ENCODE measurements at regions not wholly inside any gene's neighbourhood (a gene's known extent, or its start where the extent isn't known, plus 50 kb on each side); places are given as distances from the start of the nearest gene placed in this dataset.

DNA sequence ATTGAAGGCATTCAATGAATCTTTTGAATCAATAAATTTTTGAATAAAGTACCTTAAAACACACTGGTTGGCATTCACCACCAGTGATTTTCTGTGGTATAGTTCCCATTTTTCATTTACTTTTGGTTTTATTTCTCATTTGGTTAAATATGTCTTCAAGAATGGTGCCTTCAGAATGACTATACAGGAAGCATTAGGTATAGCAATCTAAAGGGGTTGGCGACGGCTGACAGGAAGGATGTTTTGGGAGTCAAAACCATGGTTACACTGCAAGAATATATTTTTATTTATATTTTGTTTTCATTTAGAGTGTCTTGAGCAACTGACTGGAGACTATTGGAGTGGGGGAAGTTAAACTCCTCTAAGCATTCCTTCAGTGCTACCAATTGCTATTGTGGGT lies 235.7 kb downstream of the HTR1A start:
- DNase-seq (ENCODE audit: low spot score): no peak

DNA sequence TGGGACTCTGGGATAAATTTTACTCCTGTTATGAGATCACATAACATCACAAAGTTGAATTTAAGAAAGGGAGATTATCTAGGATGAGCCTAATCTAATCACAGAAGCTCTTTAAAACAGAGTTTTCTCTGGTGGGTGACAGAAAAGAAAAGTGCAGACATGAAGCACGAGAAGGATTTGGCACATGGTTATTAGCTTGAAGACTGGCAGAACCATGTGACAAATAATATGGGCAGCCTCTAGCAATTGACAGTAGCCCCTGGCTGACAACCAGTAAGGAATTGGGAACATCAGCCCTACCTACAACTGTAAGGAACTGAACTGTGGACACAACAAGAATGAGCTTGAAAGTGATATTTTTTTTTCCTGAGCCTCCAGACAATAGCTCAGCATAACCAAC lies 243.1 kb downstream of the HTR1A start:
- no peak for DNase-seq (ENCODE audit: low spot score)

DNA sequence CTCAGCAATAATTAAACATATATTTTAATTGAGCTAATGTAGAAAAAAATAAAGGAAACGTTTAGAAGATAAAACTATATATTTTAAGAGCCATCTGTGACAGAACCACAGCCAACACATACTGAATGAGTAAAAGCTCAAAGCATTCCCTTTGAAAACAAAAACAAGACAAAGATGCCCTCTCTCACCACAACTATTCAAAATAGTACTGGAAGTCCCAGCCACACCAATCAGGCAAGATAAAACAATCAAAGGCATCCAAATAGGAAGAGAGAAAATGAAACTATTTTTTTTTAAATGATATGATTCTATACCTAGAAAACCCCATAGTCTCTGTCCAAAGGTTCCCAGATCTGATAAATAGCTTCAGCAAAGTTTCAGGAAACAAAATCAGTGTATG lies 262.0 kb downstream of the HTR1A start:
- DNase-seq (ENCODE audit: low spot score): no peak

DNA sequence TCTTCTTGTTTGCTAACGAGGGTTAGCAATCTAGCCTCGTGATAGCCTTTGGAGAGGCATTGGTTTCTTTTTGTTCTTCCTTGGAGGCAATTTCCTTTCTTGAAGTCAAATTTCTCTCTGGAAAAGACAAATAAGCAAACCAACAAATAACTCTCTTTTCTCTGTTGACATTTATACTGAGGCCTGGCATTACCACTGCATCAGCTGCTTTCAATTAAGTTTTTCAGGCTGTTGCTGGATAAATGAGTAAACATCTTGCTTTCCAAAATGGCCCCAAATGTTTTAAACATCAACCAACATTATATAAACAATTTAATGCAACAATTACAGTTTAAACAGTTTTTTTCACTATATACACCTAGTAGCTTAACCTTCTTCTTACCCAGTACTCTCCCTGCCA lies 264.4 kb downstream of the HTR1A start:
- no peak for DNase-seq (ENCODE audit: low spot score)

DNA sequence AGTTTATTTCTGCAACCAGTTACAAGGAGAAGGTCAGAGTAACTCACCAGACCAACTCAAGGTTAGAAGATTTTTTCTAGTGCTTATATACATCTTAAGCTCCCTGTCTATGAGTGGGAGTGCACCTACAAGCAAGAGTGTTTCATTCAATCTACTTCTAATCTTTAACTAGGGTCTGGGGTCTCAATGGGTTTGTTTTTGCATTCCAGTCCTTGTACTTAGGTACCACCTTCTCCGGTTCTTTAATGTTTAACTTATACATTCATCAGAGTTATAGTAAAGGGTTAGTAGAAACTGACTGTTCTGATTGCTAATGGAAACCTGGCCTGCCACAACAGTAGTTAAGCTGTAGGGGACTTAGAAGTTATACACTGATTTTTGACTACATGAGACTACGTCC lies 271.7 kb downstream of the HTR1A start:
- DNase-seq (ENCODE audit: low spot score): no peak

DNA sequence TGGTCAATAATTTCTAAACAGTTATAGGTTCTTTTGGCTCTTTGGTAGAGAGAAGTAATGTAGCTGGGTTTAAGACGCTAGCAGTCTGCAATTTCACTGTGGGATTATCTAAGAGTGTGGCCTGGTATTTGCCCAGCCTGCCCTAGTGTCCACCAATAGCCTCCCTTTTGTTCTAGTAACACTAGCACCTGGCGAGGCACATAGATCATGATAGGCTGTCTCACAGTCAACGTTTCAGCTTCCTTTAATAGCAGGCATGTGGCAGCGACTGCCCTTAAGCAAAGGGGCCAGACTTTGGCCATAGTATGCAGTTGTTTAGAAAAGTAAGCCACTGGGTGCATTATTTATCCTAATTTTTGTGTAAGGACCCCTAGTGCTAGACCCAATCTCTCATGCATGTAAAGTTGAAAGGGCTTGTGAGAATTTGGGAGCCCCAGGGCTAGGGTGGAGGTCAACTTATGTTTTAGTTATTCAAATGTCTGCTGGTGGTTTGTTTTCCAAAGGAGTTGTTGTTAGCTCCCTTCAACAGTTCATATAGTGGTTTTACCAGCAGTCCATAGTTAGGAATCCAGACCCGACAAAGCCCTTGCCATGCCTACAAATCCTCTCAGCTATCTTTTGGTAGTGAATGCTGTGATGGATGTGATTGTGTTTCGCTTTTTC lies 274.3 kb downstream of the HTR1A start:
- DNase-seq (ENCODE audit: low spot score): no peak

DNA sequence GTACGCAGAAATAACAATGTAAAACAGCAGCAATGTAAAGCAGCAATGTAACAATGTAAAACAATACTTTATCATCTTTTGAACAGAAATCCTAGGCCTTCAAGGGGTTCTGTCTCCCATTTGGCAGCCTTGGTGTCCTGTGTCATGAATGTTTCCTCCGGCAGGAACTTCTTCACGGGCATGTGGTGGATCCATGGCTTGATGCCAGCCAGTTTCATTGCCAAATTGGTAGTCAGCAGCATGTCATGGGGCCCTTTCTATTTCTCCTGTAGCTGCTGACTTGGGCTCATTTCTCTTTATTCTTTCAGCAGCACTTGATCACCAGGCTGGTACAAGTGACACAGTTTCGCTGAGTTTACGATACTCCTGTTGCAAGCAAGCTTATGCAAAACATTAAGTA lies 275.3 kb downstream of the HTR1A start:
- no peak for DNase-seq (ENCODE audit: low spot score)

DNA sequence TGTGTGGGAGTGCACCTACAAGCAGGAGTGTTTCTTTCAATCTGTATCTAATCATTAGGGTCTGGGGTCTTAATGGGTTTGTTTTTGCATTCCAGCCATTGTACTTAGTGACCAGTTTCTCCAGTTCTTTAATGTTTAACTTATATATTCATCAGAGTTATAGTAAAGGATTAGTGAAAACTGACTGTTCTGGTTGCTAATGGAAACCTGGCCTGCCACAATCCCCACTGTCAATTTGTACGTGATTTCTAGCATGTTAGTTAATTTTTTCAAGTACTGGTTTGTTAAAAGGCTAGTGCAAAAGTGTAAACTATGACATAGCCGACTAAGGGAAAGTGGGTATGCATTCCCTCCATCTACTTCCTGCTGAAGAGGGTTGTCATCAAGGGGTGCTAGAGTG lies 276.1 kb downstream of the HTR1A start:
- DNase-seq (ENCODE audit: low spot score): no peak

DNA sequence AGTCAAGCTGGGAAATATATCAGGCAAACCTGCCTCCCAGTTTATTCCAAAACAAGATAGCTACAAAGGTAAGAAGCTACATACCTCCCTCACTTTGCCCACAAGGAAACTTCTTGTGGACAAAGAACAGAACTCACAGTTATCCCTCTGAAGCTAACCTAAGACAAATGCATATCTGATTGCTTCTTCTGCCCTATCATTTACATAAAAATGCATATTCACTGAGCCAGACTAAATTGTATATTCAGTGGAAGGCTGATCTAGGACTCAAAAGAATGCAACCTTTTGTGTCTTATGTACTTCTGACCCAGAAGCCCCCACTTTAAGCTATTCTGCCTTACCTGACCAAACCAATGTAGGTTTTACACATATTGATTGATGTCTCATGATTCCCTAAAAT lies 276.8 kb downstream of the HTR1A start:
- no peak for DNase-seq (ENCODE audit: low spot score)

DNA sequence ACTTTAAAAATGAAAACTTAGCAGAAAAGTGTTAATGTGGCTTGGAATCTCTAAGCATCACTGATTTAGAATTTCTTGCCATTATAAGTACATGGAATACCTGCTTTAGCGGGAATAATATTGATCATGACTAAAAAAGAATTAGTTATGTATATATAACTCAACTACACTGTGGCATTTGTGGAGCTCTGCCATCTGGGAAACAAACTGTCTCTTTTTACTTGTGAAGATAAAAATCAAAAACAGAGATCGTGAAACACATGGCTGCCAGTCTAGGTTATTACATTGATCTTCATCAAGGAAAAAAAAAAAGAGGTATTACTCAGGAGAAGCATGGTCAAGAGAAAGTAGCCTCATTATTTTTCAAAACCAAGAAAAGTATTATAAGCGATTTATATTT lies 287.4 kb downstream of the HTR1A start:
- DNase-seq (ENCODE audit: low spot score): no peak

DNA sequence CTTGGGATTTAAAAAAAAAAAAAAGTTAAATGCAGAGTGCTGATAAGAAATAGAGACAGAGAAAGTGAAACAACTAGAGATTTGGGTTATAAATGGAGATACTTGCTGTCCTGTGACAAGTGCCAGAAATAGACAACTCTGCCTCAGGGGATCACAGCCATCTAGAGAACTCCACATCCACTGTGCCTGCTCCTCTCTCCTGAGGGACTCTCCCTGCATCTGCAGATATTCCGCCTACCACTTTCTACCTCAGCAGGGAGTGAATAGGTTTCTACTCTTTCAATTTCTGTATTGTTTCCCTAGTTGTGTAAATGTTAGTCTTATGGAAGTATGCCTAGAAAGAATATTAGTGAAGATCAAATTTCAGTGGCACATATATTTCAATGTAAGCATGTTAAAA lies 307.2 kb downstream of the HTR1A start:
- no peak for DNase-seq (ENCODE audit: low spot score)

DNA sequence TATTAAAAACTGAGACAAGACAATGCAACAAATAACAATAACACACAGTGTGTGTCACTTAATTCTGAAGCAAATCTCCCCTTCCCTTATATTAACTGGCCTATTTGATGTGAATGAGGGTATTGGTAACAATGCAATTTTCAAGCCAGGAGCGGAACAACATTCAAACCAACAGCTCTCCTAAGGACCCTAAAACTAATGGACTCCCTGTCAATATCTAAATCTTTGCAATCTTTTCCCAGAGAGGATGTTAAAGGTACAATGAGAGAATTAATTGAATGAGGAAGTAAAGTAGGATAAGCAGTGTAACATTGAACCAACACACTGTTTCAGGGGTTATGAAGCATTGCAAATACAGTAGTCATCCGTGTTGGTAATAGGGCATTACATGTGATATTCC lies 311.7 kb downstream of the HTR1A start:
- no peak for DNase-seq (ENCODE audit: low spot score)

DNA sequence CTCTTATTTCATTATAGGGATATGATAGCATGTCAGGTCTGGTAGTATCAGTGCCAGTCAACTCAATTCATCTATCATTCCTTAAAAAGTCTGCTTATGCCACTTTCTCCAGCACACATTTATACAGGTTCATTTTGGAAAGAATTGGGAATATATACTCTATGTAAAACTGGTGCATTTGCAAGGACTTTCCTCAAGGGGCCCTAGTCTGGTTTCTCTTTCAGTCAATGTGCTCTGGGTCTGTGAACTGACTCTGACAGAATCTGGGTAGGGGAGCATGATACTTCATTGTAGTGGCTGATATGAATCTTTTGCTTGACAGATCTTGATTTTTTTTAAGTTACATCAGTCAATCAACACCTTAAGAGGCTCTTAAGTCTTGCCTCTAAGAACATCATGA lies 313.9 kb downstream of the HTR1A start:
- DNase-seq (ENCODE audit: low spot score): no peak

DNA sequence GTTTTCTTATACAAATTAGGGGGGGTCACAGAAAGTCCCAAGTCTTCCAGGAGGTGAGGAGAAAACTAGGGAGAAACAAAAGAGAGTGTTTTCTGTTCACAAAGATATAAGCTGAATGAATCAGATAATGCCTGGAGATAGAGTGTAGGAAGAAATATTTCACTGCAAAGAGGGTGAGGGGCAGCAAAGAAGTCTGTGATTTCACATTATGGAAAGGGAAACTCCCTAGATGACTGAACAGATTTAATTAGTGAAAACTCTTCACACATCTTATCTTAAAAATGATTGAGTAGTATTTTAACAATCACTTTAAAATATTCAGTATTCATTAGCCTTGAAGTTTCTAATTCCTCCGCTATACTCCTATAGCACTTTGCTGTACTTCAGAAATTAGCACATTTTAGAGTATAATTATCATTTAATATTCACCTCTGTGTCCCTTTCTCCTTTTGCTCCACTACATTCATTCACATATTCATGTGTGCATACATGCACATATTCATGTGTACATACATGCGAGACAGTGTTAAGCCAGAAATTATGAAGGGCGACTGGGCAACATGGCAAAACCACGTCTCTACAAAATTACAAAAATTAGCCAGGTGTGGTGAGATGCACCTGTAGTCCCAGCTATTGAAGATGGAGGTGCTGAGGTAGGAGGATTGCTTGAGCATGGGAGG lies 332.2 kb downstream of the HTR1A start:
- no peak for DNase-seq (ENCODE audit: low spot score)

DNA sequence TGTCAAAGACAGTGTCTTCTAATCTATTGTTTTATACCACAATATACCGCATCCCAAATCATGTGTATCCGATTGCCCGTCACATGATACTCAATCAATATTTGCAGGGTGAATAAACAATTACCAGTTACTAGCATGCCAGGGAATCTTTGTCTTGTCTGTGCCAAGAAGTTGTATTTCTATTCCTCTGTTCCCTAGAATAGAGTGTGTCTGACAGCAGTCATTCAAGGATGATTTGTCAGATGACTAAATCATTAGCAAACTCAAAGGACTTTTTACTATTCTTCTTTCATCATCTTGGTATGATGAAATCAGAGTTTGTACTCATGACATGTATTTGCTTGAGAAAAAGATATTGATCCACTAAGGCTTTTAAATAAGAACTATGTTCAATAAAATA lies 348.8 kb downstream of the HTR1A start:
- no peak for DNase-seq (ENCODE audit: low spot score)

DNA sequence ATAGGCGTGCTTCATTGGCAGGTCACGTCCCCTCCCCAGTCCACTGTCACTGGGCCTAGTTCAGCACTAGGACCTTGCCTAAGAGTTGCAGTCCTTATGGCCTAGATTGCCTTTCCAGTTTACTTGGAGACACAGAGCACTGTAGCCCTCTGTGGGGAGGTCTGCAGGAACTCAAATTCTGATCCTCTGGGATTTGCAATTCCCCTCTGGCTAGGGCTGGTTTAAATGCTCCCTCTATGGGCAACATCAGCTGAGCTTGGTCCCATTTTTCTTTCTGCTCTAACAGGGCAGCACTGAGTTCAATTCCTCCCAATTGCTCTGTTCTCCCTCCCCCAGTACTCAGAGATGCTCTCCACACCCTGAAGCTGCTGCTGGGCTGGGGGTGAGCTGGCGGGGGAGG lies 358.2 kb downstream of the HTR1A start:
- no peak for DNase-seq (ENCODE audit: low spot score)

DNA sequence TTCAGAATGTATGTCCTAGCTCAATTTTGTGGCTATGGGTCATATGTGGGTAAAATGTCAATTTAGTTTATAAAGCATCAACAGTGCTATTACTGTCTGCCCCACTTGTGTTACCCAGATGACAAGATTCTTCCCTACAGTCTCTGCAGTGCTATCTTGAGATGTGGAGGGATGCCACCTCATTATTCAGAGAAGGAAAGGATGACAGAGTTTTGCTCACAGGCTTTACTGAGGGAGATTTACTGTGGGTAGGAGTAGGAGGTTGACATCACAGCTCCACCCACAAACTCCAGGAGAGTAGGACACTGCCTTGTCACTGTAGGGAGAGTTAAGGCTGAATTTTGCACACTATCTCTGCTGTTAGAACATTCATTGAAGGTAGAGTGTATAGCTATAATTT lies 359.3 kb downstream of the HTR1A start:
- DNase-seq (ENCODE audit: low spot score): no peak

DNA sequence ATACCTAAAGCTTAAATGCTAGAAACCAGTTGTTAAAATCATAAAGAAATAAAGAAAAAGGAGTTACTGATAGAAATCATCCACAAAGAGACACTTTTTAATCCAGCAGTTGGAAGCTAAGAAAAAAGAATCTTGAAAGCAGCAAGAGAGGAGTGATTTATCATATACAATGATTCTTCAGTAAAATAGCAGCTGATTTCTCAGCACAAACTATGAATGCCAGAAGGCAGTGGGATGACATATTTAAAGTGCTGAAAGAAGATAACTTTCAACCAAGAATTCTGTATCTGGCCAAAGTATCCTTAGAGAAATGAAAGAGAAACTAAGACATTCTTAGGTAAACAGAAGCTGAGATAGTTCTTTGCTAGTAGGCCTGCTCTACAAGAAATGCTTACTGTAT lies 366.0 kb downstream of the HTR1A start:
- DNase-seq (ENCODE audit: low spot score): no peak

DNA sequence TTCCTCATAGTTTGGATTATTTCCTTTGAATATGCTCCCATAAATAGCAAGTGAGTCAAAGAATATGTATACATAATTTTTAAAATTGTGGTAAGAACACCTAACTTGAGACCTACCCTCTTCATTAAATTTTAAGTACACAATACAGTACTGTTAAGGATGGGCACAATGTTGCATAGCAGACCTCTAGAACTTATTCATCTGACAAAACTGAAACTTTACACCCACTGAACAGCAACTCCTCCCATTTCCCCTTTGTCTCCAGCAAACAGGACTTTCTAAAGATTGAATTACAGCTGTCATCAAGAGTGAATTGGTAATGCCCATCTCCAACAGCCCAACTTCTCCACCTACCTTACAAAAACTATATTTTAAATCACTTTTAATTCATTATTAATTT lies 388.9 kb downstream of the HTR1A start:
- DNase-seq (ENCODE audit: low spot score): no peak

DNA sequence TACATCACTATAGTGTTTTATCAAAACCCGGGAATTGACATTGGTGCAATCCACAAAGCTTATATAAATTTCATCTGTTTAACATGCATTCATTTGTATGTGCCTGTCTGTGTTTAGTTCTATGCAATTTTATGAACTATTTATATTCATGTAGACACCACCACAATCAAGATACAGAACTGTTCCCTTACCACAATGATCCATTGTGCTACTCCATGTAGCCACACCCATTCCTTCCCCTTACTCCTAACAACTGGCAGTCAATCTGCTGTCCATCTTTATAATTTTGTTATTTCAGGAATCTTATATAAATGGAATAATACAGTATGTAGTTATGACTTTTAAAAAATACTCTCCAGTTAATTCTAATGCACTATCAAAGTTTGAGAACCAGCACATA lies 389.5 kb downstream of the HTR1A start:
- DNase-seq (ENCODE audit: low spot score): no peak

DNA sequence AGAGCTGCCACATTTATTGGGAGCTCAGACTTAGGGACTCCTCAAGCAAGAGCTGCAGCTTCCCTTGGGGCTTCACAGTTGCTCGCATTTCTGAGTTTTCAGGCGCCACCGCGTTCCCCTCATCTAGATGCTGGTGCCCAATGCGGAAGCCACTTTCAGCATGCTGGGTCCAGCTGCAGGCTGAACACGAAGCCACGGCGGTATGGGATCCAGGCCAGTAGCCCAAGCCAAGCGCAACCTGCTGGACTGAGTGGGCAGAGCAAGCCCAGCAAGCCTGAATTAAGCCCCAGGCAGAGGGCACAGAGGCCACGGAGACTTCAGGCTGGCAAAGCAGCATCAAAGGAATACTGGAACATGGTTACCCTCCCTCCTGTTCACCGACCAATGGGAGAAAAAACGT lies 391.5 kb downstream of the HTR1A start:
- DNase-seq (ENCODE audit: low spot score): no peak

DNA sequence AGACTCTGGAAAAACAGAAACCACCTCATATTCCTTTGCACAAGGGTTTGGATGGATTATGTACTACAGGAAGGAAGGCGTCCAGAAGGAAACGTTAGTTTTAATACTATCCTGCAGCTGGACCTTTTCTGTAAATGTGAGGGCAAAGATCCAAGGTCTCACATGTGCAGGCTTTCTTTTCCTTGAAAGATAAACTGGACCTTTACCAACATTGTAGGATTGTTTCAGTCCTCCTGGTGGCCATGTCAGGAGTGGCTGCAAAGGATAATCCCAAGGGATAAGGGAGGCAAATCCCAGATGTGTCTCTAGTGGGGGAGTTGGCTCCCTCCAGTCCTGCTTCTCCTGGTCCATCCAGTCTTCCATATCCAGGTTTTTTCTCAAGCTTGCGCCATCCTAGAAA lies 397.5 kb downstream of the HTR1A start:
- DNase-seq (ENCODE audit: low spot score): no peak

DNA sequence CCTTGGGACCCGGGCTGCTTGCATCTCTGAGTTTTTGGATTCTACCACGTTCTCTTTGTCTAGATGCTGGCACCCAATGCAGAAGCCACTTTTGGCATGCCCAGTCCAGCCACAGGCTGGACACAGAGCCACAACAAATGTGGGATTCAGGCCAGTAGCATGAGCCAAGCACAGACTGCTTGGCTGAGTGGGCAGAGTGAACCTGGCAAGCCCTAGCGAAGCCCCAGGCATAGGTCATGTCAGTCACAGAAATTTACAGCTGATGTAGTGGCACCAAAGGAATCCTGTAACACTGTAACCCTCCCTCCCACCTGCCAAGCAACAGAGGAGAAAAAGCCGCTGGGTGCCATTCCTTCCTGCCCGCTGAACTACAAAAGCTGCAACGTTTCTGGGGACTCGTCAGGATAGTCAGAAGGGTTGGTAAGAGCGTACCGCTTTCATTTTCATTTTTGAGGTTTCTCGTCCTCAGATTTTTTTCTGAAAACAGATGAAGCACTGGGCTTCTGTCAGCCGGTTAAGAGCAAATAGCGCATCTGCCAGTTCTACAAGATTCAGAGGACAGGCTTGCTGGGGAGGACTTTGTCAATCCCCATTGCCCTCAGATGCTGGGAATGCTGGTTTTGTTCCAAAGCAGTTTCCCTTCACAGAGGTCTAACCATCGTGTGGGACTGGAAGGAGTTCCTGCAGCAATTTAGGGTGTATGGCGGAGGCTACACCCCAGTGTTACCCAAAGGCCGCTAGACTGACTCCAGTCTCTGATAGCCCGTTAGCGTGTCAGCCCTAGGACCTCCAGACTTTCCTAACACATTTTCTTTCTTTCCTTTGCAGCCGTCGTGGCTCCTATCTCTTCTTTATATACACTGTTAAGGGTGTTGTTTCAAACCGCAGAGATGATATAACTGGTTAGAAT lies 399.0 kb downstream of the HTR1A start:
- DNase-seq (ENCODE audit: low spot score): no peak

Data from D341Med (cell line).